ENCODE measurements at regions not wholly inside any gene's neighbourhood (a gene's known extent, or its start where the extent isn't known, plus 50 kb on each side); places are given as distances from the start of the nearest gene placed in this dataset.

- Histone ChIP-seq H3K4me1 (ENCODE audit: insufficient read depth, low read length) (no peaks in the 10 kb centered on the region), H4K20me1 (ENCODE audit: insufficient read depth, low read length) (no peaks in the 10 kb centered on the region), H2AFZ (ENCODE audit: low read depth, low read length) (no peak overlapping the region), H3K27ac (ENCODE audit: low read length) (no peak overlapping the region), H3K36me3 (ENCODE audit: insufficient read depth, low read length) (no peaks in the 10 kb centered on the region), H3K9ac (ENCODE audit: low read depth, low read length) (no peak overlapping the region), H3K9me3 (ENCODE audit: insufficient read depth, low read length, severe bottlenecking) (no peaks in the 10 kb centered on the region), H3K79me2 (ENCODE audit: insufficient read depth, low read length) (no peaks in the 10 kb centered on the region), H3K27me3 (ENCODE audit: insufficient read depth, low read length, poor library complexity) (no peaks in the 10 kb centered on the region), H3K4me2 (ENCODE audit: insufficient read depth, low read length) (no peak overlapping the region), H3K4me3 (ENCODE audit: low read depth in 1 of 2, low read length in 2 of 2) (no peak overlapping the region)
- TF ChIP-seq CTCF (IDR thresholded peaks at IDR 0.05; ENCODE audit: borderline replicate concordance, extremely low read depth, low read length, poor library complexity, severe bottlenecking) = no peak
- TF ChIP-seq EZH2 (IDR thresholded peaks at IDR 0.05; ENCODE audit: borderline replicate concordance, low read depth, low read length, severe bottlenecking) = no peak
- DNase-seq (no peak), ATAC-seq (ENCODE audit: insufficient read depth, low read depth) (no peak)
Measured at GRCh38 chr3:139778682-139779233, 101.0 kb upstream of the NMNAT3 start.

- Histone ChIP-seq H3K27me3 (ENCODE audit: insufficient read depth, low read length, poor library complexity) (no peaks in the 10 kb centered on the region), H3K4me1 (ENCODE audit: insufficient read depth, low read length) (no peaks in the 10 kb centered on the region), H3K9me3 (ENCODE audit: insufficient read depth, low read length, severe bottlenecking) (no peaks in the 10 kb centered on the region), H2AFZ (ENCODE audit: low read depth, low read length) (no peak overlapping the region), H3K9ac (ENCODE audit: low read depth, low read length) (no peak overlapping the region), H3K79me2 (ENCODE audit: insufficient read depth, low read length) (no peaks in the 10 kb centered on the region), H3K4me3 (ENCODE audit: low read depth in 1 of 2, low read length in 2 of 2) (no peak overlapping the region), H3K4me2 (ENCODE audit: insufficient read depth, low read length) (no peak overlapping the region), H3K27ac (ENCODE audit: low read length) (no peak overlapping the region), H4K20me1 (ENCODE audit: insufficient read depth, low read length) (no peaks in the 10 kb centered on the region), H3K36me3 (ENCODE audit: insufficient read depth, low read length) (no peaks in the 10 kb centered on the region)
- DNase-seq (no peak), ATAC-seq (ENCODE audit: insufficient read depth, low read depth) (no peak)
- TF ChIP-seq CTCF (IDR thresholded peaks at IDR 0.05; ENCODE audit: borderline replicate concordance, extremely low read depth, low read length, poor library complexity, severe bottlenecking) = no peak
- TF ChIP-seq EZH2 (IDR thresholded peaks at IDR 0.05; ENCODE audit: borderline replicate concordance, low read depth, low read length, severe bottlenecking) = no peak
Measured at GRCh38 chr3:139774560-139775302, 97.0 kb upstream of the NMNAT3 start.

DNA sequence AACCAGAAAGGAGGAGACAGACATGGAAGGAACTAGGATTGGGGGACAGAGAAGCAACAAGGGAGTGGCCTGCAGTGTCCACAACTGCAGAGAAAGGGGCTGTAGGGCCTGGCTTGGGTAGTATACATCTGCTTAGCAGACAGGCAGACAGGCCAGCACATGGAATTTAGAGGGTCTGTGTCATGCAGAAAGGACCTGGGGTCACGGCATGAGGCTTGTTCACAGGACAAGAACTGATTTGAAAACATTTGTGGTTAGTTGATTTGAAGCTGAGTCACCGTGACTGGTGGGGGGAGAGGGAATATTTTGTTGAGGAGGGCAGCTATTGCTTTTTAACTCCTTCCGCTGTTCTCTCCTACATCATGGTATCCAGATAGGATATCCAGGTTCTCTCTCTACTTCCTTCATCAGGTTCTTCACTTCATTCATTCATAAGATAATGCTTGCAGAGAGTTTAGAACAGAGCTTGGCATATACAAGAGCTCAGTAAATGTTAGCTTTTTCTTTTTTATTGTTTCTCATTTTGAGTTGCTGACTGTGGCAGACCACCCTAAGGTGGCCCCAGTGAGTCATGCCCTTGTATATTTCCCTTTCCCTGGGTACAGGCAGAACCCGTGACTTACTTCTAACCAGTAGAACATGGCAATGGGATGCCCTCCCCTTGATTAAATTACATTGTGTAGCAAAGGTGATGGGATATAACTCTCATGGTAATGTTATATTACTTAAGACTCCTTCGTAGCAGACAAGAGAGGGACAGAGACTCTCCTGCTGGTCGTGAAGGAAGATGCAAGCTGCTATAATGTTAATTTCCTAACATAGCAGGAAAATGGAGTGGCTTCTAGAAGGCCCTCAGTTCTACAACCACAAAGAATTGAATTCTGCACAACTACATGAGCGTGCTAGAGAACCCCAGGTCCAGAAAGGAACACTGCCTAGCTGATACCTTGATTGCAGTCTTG, 95.0 kb upstream of the NMNAT3 start:
- Histone ChIP-seq H3K79me2 (ENCODE audit: insufficient read depth, low read length) (no peaks in the 10 kb centered on the region), H3K36me3 (ENCODE audit: insufficient read depth, low read length) (no peaks in the 10 kb centered on the region), H3K27me3 (ENCODE audit: insufficient read depth, low read length, poor library complexity) (no peaks in the 10 kb centered on the region), H3K27ac (ENCODE audit: low read length) (no peak overlapping the region), H3K9ac (ENCODE audit: low read depth, low read length) (no peak overlapping the region), H3K4me1 (ENCODE audit: insufficient read depth, low read length) (no peaks in the 10 kb centered on the region), H2AFZ (ENCODE audit: low read depth, low read length) (no peak overlapping the region), H3K4me3 (ENCODE audit: low read depth in 1 of 2, low read length in 2 of 2) (no peak overlapping the region), H3K4me2 (ENCODE audit: insufficient read depth, low read length) (no peak overlapping the region), H3K9me3 (ENCODE audit: insufficient read depth, low read length, severe bottlenecking) (no peaks in the 10 kb centered on the region), H4K20me1 (ENCODE audit: insufficient read depth, low read length) (no peaks in the 10 kb centered on the region)
- no peak for DNase-seq
- no peak for TF ChIP-seq EZH2 (IDR thresholded peaks at IDR 0.05; ENCODE audit: borderline replicate concordance, low read depth, low read length, severe bottlenecking)
- no peak for TF ChIP-seq CTCF (IDR thresholded peaks at IDR 0.05; ENCODE audit: borderline replicate concordance, extremely low read depth, low read length, poor library complexity, severe bottlenecking)
- no peak for ATAC-seq (ENCODE audit: insufficient read depth, low read depth)

Data from DND-41 (cell line).